ENCODE measurements at regions not wholly inside any gene's neighbourhood (a gene's known extent, or its start where the extent isn't known, plus 50 kb on each side); places are given as distances from the start of the nearest gene placed in this dataset.

- DNase-seq (ENCODE audit: extremely low spot score, unreplicated experiment), result no peak
- Mint-ChIP-seq H3K27me3 (ENCODE audit: unreplicated experiment) (no peaks in the 10 kb centered on the region), H3K4me3 (ENCODE audit: unreplicated experiment) (no peak overlapping the region), H3K4me1 (ENCODE audit: unreplicated experiment) (no peaks in the 10 kb centered on the region), H3K36me3 (ENCODE audit: unreplicated experiment) (no peaks in the 10 kb centered on the region), H3K27ac (ENCODE audit: unreplicated experiment) (no peak overlapping the region), H3K9me3 (ENCODE audit: unreplicated experiment) (no peaks in the 10 kb centered on the region)
- TF ChIP-seq CTCF (IDR thresholded peaks at IDR 0.05), result no peak
Measured at GRCh38 chr1:58333511-58333910, 213.0 kb downstream of the OMA1 start.

- Mint-ChIP-seq H3K4me1 (ENCODE audit: unreplicated experiment) (no peaks in the 10 kb centered on the region), H3K36me3 (ENCODE audit: unreplicated experiment) (no peaks in the 10 kb centered on the region), H3K4me3 (ENCODE audit: unreplicated experiment) (no peak overlapping the region), H3K27ac (ENCODE audit: unreplicated experiment) (no peak overlapping the region), H3K9me3 (ENCODE audit: unreplicated experiment) (no peaks in the 10 kb centered on the region), H3K27me3 (ENCODE audit: unreplicated experiment) (no peaks in the 10 kb centered on the region)
- no peak for TF ChIP-seq CTCF (IDR thresholded peaks at IDR 0.05)
- no peak for DNase-seq (ENCODE audit: extremely low spot score, unreplicated experiment)
Measured at GRCh38 chr1:58331156-58331555, 215.4 kb downstream of the OMA1 start.

GRCh38 chr1:58325866-58326265 lies 220.7 kb downstream of the OMA1 start:
- no peaks in the 10 kb centered on the region for H3K9me3 Mint-ChIP-seq (ENCODE audit: unreplicated experiment)
- TF ChIP-seq CTCF (IDR thresholded peaks at IDR 0.05), result no peak
- no peaks in the 10 kb centered on the region for H3K27me3 Mint-ChIP-seq (ENCODE audit: unreplicated experiment)
- H3K4me1 Mint-ChIP-seq (ENCODE audit: unreplicated experiment), result no peaks in the 10 kb centered on the region
- H3K27ac Mint-ChIP-seq (ENCODE audit: unreplicated experiment), result no peak overlapping the region
- no peaks in the 10 kb centered on the region for H3K36me3 Mint-ChIP-seq (ENCODE audit: unreplicated experiment)
- H3K4me3 Mint-ChIP-seq (ENCODE audit: unreplicated experiment), result no peak overlapping the region
- DNase-seq (ENCODE audit: extremely low spot score, unreplicated experiment), result no peak

- TF ChIP-seq CTCF (IDR thresholded peaks at IDR 0.05), result no peak
- no peaks in the 10 kb centered on the region for H3K9me3 Mint-ChIP-seq (ENCODE audit: unreplicated experiment)
- H3K4me3 Mint-ChIP-seq (ENCODE audit: unreplicated experiment), result no peak overlapping the region
- no peak for DNase-seq (ENCODE audit: extremely low spot score, unreplicated experiment)
- H3K27ac Mint-ChIP-seq (ENCODE audit: unreplicated experiment), result no peak overlapping the region
- no peaks in the 10 kb centered on the region for H3K4me1 Mint-ChIP-seq (ENCODE audit: unreplicated experiment)
- H3K36me3 Mint-ChIP-seq (ENCODE audit: unreplicated experiment), result no peaks in the 10 kb centered on the region
- H3K27me3 Mint-ChIP-seq (ENCODE audit: unreplicated experiment), result no peaks in the 10 kb centered on the region
Measured at GRCh38 chr1:58324558-58324957, 222.0 kb downstream of the OMA1 start.

- no peak for TF ChIP-seq CTCF (IDR thresholded peaks at IDR 0.05)
- no peak for DNase-seq (ENCODE audit: extremely low spot score, unreplicated experiment)
- no peak overlapping the region for H3K4me3 Mint-ChIP-seq (ENCODE audit: unreplicated experiment)
- no peaks in the 10 kb centered on the region for H3K9me3 Mint-ChIP-seq (ENCODE audit: unreplicated experiment)
- H3K36me3 Mint-ChIP-seq (ENCODE audit: unreplicated experiment), result no peaks in the 10 kb centered on the region
- no peaks in the 10 kb centered on the region for H3K4me1 Mint-ChIP-seq (ENCODE audit: unreplicated experiment)
- no peak overlapping the region for H3K27ac Mint-ChIP-seq (ENCODE audit: unreplicated experiment)
- H3K27me3 Mint-ChIP-seq (ENCODE audit: unreplicated experiment), result no peaks in the 10 kb centered on the region
Measured at GRCh38 chr1:58318157-58319005, 228.1 kb downstream of the OMA1 start.

Data from osteocyte (in vitro differentiated cells).